ENCODE measurements at regions not wholly inside any gene's neighbourhood (a gene's known extent, or its start where the extent isn't known, plus 50 kb on each side); places are given as distances from the start of the nearest gene placed in this dataset.
A peak's percentile ranks its signal among the peaks of the same experiment; 100 is the strongest.
"Not testable (repeated sequence)": the region's sequence is repeated elsewhere in the genome, so short reads cannot be mapped to it uniquely, and the experiment has no call there.

- DNase-seq: no peak
Observed at GRCh38 chr4:138891631-138892031, 124.0 kb upstream of the NOCT start.

GRCh38 chr4:138890891-138891570 lies 124.5 kb upstream of the NOCT start:
- DNase-seq: no peak

- no peak for DNase-seq
Observed at GRCh38 chr4:138889216-138889615, 126.4 kb upstream of the NOCT start.

GRCh38 chr4:138887741-138888140 lies 127.8 kb upstream of the NOCT start:
- DNase-seq: no peak

- no peak for DNase-seq
Observed at GRCh38 chr4:138887341-138887740, 128.2 kb upstream of the NOCT start.

- DNase-seq: no peak
Observed at GRCh38 chr4:138879757-138880156, 135.8 kb upstream of the NOCT start.

GRCh38 chr4:138875891-138876608 lies 139.5 kb upstream of the NOCT start:
- no peak for DNase-seq

GRCh38 chr4:138871555-138871875 lies 144.1 kb upstream of the NOCT start:
- no peak for DNase-seq

- peak; percentile 9 to 48 for DNase-seq
Observed at GRCh38 chr4:138870737-138871554, 144.6 kb upstream of the NOCT start.

GRCh38 chr4:138869631-138870030 lies 145.9 kb upstream of the NOCT start:
- DNase-seq: no peak

GRCh38 chr4:138869165-138869564 lies 146.4 kb upstream of the NOCT start:
- DNase-seq: no peak

GRCh38 chr4:138868562-138868961 lies 147.0 kb upstream of the NOCT start:
- DNase-seq: no peak

- DNase-seq: no peak
Observed at GRCh38 chr4:138867404-138867803, 148.2 kb upstream of the NOCT start.

GRCh38 chr4:138866314-138866713 lies 149.3 kb upstream of the NOCT start:
- DNase-seq: no peak

GRCh38 chr4:138865765-138866164 lies 149.8 kb upstream of the NOCT start:
- no peak for DNase-seq

GRCh38 chr4:138864961-138865720 lies 150.4 kb upstream of the NOCT start:
- DNase-seq: no peak

- DNase-seq: no peak
Observed at GRCh38 chr4:138863160-138863559, 152.4 kb upstream of the NOCT start.

- DNase-seq: no peak
Observed at GRCh38 chr4:138861135-138861534, 154.4 kb upstream of the NOCT start.

- not testable (repeated sequence) for DNase-seq
Observed at GRCh38 chr4:138860357-138860756, 155.2 kb upstream of the NOCT start.

- DNase-seq: no peak
Observed at GRCh38 chr4:138859254-138859653, 156.3 kb upstream of the NOCT start.

GRCh38 chr4:138858419-138858818 lies 157.2 kb upstream of the NOCT start:
- no peak for DNase-seq

- DNase-seq: no peak
Observed at GRCh38 chr4:138857416-138857815, 158.2 kb upstream of the NOCT start.

- DNase-seq: no peak
Observed at GRCh38 chr4:138852681-138853080, 162.9 kb upstream of the NOCT start.
